Mesenchymal stem cell (in vitro differentiated cells and primary cell): ENCODE measurements at regions not wholly inside any gene's neighbourhood (a gene's known extent, or its start where the extent isn't known, plus 50 kb on each side); places are given as distances from the start of the nearest gene placed in this dataset.

Experiments
- DNase-seq: peaks from one replicate; pipeline ENCODE4 v3.0.0-alpha.2; 2013
- H2AFZ ChIP-seq: one replicate; pipeline ENCODE4 v1.6.1; 2013; ENCODE audit warnings: low read depth, mild to moderate bottlenecking, control low read depth, inconsistent platforms, low read length, moderate library complexity
- H2AK5ac ChIP-seq: 2 replicates; pipeline ENCODE4 v1.6.1; 2013; ENCODE audit warnings: low read length, moderate library complexity, mild to moderate bottlenecking, inconsistent platforms; ENCODE audit not compliant: severe bottlenecking
- H2BK120ac ChIP-seq: one replicate; pipeline ENCODE4 v1.6.1; 2013; ENCODE audit warnings: low read depth, mild to moderate bottlenecking, inconsistent platforms, low read length, moderate library complexity
- H2BK12ac ChIP-seq, 2 experiments: one replicate each; pipeline ENCODE4 v1.6.1; 2013; ENCODE audit warnings: inconsistent platforms in 2 of 2, low read length in 2 of 2, mild to moderate bottlenecking in 2 of 2, moderate library complexity in 2 of 2, control low read depth in 1 of 2
- H2BK15ac ChIP-seq: one replicate; pipeline ENCODE4 v1.6.1; 2013; ENCODE audit warnings: mild to moderate bottlenecking, low read depth, inconsistent platforms; ENCODE audit not compliant: poor library complexity, severe bottlenecking
- H2BK5ac ChIP-seq: 2 replicates; pipeline ENCODE4 v1.6.1; 2013; ENCODE audit warnings: low read depth, mild to moderate bottlenecking, low read length, control low read depth, inconsistent platforms; ENCODE audit not compliant: poor library complexity, severe bottlenecking
- H3K14ac ChIP-seq, 2 experiments: one replicate each; pipeline ENCODE4 v1.6.1; 2013; ENCODE audit warnings: inconsistent platforms in 2 of 2, low read length in 2 of 2, control low read depth in 1 of 2, mild to moderate bottlenecking in 1 of 2, moderate library complexity in 1 of 2
- H3K18ac ChIP-seq, 2 experiments: one replicate each; pipeline ENCODE4 v1.6.1; 2013; ENCODE audit warnings: inconsistent platforms in 2 of 2, low read length in 2 of 2, control low read depth in 1 of 2, low read depth in 1 of 2, mild to moderate bottlenecking in 1 of 2
- H3K23ac ChIP-seq, 2 experiments: one replicate each; pipeline ENCODE4 v1.6.1; 2013; ENCODE audit warnings: inconsistent platforms in 2 of 2, low read length in 2 of 2, mild to moderate bottlenecking in 2 of 2, moderate library complexity in 2 of 2, control low read depth in 1 of 2
- H3K27ac ChIP-seq: 2 replicates; pipeline ENCODE4 v1.5.1; 2013; ENCODE audit warnings: mild to moderate bottlenecking, moderate library complexity, low read length, control low read depth, inconsistent platforms; ENCODE audit not compliant: poor library complexity, severe bottlenecking
- H3K27me3 ChIP-seq, 2 experiments: 2 replicates each; pipeline versions ENCODE4 v1.6.1 to v1.7.0; 2013; ENCODE audit warnings: low read length in 2 of 2, mild to moderate bottlenecking in 2 of 2, moderate library complexity in 2 of 2, control low read depth in 1 of 2, inconsistent platforms in 1 of 2; ENCODE audit not compliant: control insufficient read depth in 1 of 2, insufficient read depth in 1 of 2
- H3K36me3 ChIP-seq, 2 experiments: 2 replicates each; pipeline versions ENCODE4 v1.6.1 to v1.7.0; 2013; ENCODE audit warnings: low read length in 2 of 2, control low read depth in 1 of 2, inconsistent platforms in 1 of 2, low read depth in 1 of 2, mild to moderate bottlenecking in 1 of 2; ENCODE audit not compliant: insufficient read depth in 2 of 2, control insufficient read depth in 1 of 2
- H3K4ac ChIP-seq, 2 experiments: one replicate each; pipeline ENCODE4 v1.6.1; 2013; ENCODE audit warnings: inconsistent platforms in 2 of 2, low read length in 2 of 2, mild to moderate bottlenecking in 2 of 2, moderate library complexity in 2 of 2, control low read depth in 1 of 2, low read depth in 1 of 2
- H3K4me1 ChIP-seq: 2 replicates; pipeline ENCODE4 v1.6.1; 2013; ENCODE audit warnings: low read depth, low read length, control low read depth; ENCODE audit not compliant: control insufficient read depth, insufficient read depth
- H3K4me2 ChIP-seq: 2 replicates; pipeline ENCODE4 v1.6.1; 2013; ENCODE audit warnings: low read length, mild to moderate bottlenecking, inconsistent platforms; ENCODE audit not compliant: poor library complexity, severe bottlenecking
- H3K4me3 ChIP-seq, 2 experiments: 2 replicates each; pipeline versions ENCODE4 v1.5.1 to v1.7.0; 2013; ENCODE audit warnings: low read length in 2 of 2, mild to moderate bottlenecking in 2 of 2, control low read depth in 1 of 2, low read depth in 1 of 2; ENCODE audit not compliant: insufficient read depth in 1 of 2
- H3K79me1 ChIP-seq: replicated peaks from 2 replicates; pipeline ENCODE4 v1.6.1; 2013; ENCODE audit warnings: mild to moderate bottlenecking, control low read depth, low read length, inconsistent platforms; ENCODE audit not compliant: poor library complexity, severe bottlenecking
- H3K9ac ChIP-seq: 2 replicates; pipeline ENCODE4 v1.7.0; 2013; ENCODE audit warnings: mild to moderate bottlenecking, low read length, moderate library complexity
- H3K9me3 ChIP-seq: 2 replicates; pipeline ENCODE4 v1.7.0; 2013; ENCODE audit warnings: mild to moderate bottlenecking, low read length; ENCODE audit not compliant: control insufficient read depth
- H4K8ac ChIP-seq: one replicate; pipeline ENCODE4 v1.6.1; 2013; ENCODE audit warnings: inconsistent platforms, mild to moderate bottlenecking, low read length, moderate library complexity
- H4K91ac ChIP-seq: one replicate; pipeline ENCODE4 v1.6.1; 2013; ENCODE audit warnings: mild to moderate bottlenecking, low read length, inconsistent platforms
- WGBS: methylation state at CpG from one replicate; pipeline ENCODE4 v1.1.7; 2013; ENCODE audit warnings: mixed read lengths; 5-methylcytosine and 5-hydroxymethylcytosine counted together

GRCh38 chr2:51469102-51469501, 437.2 kb upstream of the NRXN1 start:
- Histone ChIP-seq H2AFZ (no peak overlapping the region), H2BK120ac (no peak overlapping the region), H2BK15ac (no peak overlapping the region), H3K23ac (no peak overlapping the region), H3K4me1 (no peaks in the 10 kb centered on the region), H2BK5ac (no peak overlapping the region), H3K9ac (no peak overlapping the region), H3K18ac (no peak overlapping the region), H2AK5ac (no peak overlapping the region), H3K27me3 (no peaks in the 10 kb centered on the region), H3K9me3 (no peaks in the 10 kb centered on the region), H3K36me3 (no peaks in the 10 kb centered on the region), H3K4ac (no peak overlapping the region), H3K14ac (no peak overlapping the region), H2BK12ac (no peak overlapping the region), H3K4me3 (no peak overlapping the region), H3K79me1 (no peaks in the 10 kb centered on the region), H4K91ac (no peak overlapping the region), H3K4me2 (no peak overlapping the region), H3K27ac (no peak overlapping the region), H4K8ac (no peak overlapping the region)
- no peak for DNase-seq
- 86% methylated on average over 3 of the region's 4 CpGs for WGBS

- Histone ChIP-seq H3K14ac (no peak overlapping the region), H3K9me3 (peaks cover 3% of the 10 kb centered on the region), H2BK120ac (no peak overlapping the region), H3K27ac (no peak overlapping the region), H2AFZ (no peak overlapping the region), H3K4me3 (no peak overlapping the region), H2AK5ac (no peak overlapping the region), H4K8ac (no peak overlapping the region), H3K27me3 (no peaks in the 10 kb centered on the region), H3K9ac (no peak overlapping the region), H2BK15ac (no peak overlapping the region), H3K4ac (no peak overlapping the region), H3K23ac (no peak overlapping the region), H3K4me1 (no peaks in the 10 kb centered on the region), H3K79me1 (no peaks in the 10 kb centered on the region), H3K18ac (no peak overlapping the region), H3K36me3 (no peaks in the 10 kb centered on the region), H2BK5ac (no peak overlapping the region), H3K4me2 (no peak overlapping the region), H2BK12ac (no peak overlapping the region), H4K91ac (no peak overlapping the region)
- WGBS, result 76% methylated on average over 2 of the region's 4 CpGs
- DNase-seq, result no peak
Observed at GRCh38 chr2:51465326-51465725, 433.4 kb upstream of the NRXN1 start.

GRCh38 chr2:51454177-51454576, 422.2 kb upstream of the NRXN1 start:
- no peak overlapping the region for H4K8ac ChIP-seq
- WGBS, result 91% methylated on average over 4 of the region's 4 CpGs
- H4K91ac ChIP-seq, result no peak overlapping the region
- H3K14ac ChIP-seq, result no peak overlapping the region
- no peak overlapping the region for H3K4me3 ChIP-seq
- H2BK120ac ChIP-seq, result no peak overlapping the region
- H3K4me1 ChIP-seq, result no peaks in the 10 kb centered on the region
- H2BK5ac ChIP-seq, result no peak overlapping the region
- H3K23ac ChIP-seq, result no peak overlapping the region
- H3K4ac ChIP-seq, result no peak overlapping the region
- no peak overlapping the region for H2AFZ ChIP-seq
- H2BK12ac ChIP-seq, result no peak overlapping the region
- H3K79me1 ChIP-seq, result no peaks in the 10 kb centered on the region
- H3K27me3 ChIP-seq, result no peaks in the 10 kb centered on the region
- no peak for DNase-seq
- no peak overlapping the region for H3K4me2 ChIP-seq
- H3K18ac ChIP-seq, result no peak overlapping the region
- no peak overlapping the region for H3K27ac ChIP-seq
- H3K9me3 ChIP-seq, result peaks cover 9% of the 10 kb centered on the region
- H2BK15ac ChIP-seq, result no peak overlapping the region
- H2AK5ac ChIP-seq, result no peak overlapping the region
- H3K36me3 ChIP-seq, result no peaks in the 10 kb centered on the region
- H3K9ac ChIP-seq, result no peak overlapping the region

GRCh38 chr2:51448911-51449310, 417.0 kb upstream of the NRXN1 start:
- Histone ChIP-seq H3K4me1 (no peaks in the 10 kb centered on the region), H3K23ac (no peak overlapping the region), H2BK120ac (no peak overlapping the region), H4K8ac (no peak overlapping the region), H3K9me3 (peaks cover 8% of the 10 kb centered on the region), H2AFZ (no peak overlapping the region), H2BK15ac (no peak overlapping the region), H3K4ac (no peak overlapping the region), H3K4me2 (no peak overlapping the region), H3K9ac (no peak overlapping the region), H4K91ac (no peak overlapping the region), H3K4me3 (no peak overlapping the region), H2BK5ac (no peak overlapping the region), H2BK12ac (no peak overlapping the region), H3K14ac (no peak overlapping the region), H3K36me3 (no peaks in the 10 kb centered on the region), H3K18ac (no peak overlapping the region), H3K27ac (no peak overlapping the region), H2AK5ac (no peak overlapping the region), H3K79me1 (no peaks in the 10 kb centered on the region), H3K27me3 (no peaks in the 10 kb centered on the region)
- DNase-seq, result no peak
